ENCODE measurements at regions not wholly inside any gene's neighbourhood (a gene's known extent, or its start where the extent isn't known, plus 50 kb on each side); places are given as distances from the start of the nearest gene placed in this dataset.

DNA sequence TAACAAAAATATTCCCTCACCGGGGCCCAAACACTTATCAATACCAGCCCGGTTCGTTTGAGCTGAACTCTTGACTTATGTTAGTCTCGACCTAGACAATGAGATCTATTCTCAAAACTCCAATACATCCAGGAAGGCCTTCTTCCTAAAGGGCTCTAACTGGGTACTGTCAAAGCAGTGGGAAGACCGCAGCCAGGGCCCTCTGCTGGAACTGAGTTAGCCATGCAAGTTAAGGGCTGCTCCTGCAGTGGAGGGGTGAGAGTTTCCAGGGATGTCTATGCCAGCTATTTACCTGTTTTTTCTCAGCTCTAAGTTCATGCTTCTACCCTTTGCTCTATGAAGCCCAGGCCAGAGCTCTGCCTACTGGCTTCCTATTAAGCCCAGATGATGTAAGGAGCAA is 348.8 kb downstream of the GXYLT1 start:
- TF ChIP-seq, protein P1, sequence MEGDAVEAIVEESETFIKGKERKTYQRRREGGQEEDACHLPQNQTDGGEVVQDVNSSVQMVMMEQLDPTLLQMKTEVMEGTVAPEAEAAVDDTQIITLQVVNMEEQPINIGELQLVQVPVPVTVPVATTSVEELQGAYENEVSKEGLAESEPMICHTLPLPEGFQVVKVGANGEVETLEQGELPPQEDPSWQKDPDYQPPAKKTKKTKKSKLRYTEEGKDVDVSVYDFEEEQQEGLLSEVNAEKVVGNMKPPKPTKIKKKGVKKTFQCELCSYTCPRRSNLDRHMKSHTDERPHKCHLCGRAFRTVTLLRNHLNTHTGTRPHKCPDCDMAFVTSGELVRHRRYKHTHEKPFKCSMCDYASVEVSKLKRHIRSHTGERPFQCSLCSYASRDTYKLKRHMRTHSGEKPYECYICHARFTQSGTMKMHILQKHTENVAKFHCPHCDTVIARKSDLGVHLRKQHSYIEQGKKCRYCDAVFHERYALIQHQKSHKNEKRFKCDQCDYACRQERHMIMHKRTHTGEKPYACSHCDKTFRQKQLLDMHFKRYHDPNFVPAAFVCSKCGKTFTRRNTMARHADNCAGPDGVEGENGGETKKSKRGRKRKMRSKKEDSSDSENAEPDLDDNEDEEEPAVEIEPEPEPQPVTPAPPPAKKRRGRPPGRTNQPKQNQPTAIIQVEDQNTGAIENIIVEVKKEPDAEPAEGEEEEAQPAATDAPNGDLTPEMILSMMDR (IDR thresholded peaks at IDR 0.05; ENCODE audit: borderline replicate concordance, control extremely low read depth, extremely low read depth, insufficient read depth, missing control alignments): no peak
- in situ Hi-C loops (cut with MboI; ENCODE audit: low sequenced_read_pairs, unreplicated experiment): no loop called here
- no peak for DNase-seq (ENCODE audit: low spot score)

DNA sequence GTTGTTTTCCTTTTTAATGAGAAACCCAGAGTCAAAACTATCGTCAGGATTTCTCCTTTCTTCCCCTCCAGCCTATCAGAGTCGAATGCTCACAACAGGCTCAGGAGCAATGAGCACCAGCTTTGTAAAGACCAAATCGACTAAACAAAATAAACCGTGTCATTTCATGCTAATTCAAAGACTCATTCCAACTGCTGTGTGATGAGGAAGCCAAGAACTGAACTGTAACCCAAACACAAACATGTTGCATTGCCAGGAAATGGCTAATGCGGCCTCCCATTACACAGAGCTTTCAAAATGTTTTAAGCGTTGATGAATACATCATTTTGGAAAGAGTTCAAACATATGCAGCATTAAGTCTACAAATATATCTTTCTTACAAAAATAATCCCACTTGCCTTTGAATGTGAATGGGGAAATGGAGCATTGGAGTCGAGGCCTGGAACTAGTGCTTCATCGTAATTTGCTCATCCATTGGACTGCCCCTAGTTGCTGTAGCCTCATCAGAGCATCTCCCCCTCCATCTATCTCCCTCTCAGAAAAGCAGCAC is 349.5 kb downstream of the GXYLT1 start:
- DNase-seq (ENCODE audit: low spot score): no peak
- in situ Hi-C loops (cut with MboI; ENCODE audit: low sequenced_read_pairs, unreplicated experiment): no loop called here
- TF ChIP-seq, protein P1 (IDR thresholded peaks at IDR 0.05; ENCODE audit: borderline replicate concordance, control extremely low read depth, extremely low read depth, insufficient read depth, missing control alignments): no peak

DNA sequence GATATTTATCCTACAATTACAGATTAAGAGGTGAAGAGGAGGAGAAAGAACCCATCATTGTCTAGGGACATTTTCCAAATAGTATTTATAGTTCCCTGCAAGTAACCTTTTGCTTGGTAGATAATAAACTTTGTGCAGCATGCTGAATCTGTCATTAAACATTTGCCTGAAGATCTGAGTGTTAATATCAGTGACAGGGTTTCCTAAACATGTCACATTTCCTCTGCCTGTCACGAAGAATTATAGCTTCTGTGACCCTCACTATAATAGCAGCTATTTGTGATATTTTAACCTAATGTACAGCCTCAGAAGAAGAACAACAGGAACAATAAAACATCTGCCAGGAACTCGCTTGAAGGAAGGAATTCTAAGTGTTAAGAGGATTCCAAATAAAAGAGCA is 350.3 kb downstream of the GXYLT1 start:
- in situ Hi-C loops (cut with MboI; ENCODE audit: low sequenced_read_pairs, unreplicated experiment): no loop called here
- TF ChIP-seq, protein P1 (IDR thresholded peaks at IDR 0.05; ENCODE audit: borderline replicate concordance, control extremely low read depth, extremely low read depth, insufficient read depth, missing control alignments): no peak
- DNase-seq (ENCODE audit: low spot score): no peak

DNA sequence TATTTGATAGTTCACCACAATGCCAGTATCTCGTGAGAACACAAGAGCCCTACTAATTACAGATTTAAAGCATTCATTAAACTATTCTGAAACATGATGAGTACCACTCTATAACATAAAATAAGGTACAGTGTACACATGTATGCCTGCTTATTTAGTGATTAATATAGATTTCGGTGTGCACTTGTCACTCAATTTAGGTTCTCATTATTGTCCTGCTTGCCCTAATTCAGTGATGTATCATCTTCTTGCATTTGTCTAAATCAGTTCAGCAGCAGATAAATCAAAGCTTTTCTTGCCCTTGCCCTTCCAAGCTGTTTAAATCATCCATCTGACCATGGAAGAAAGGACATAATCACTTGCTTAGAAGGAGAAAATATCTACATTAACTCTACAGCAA is 359.7 kb downstream of the GXYLT1 start:
- TF ChIP-seq, protein P1 (IDR thresholded peaks at IDR 0.05; ENCODE audit: borderline replicate concordance, control extremely low read depth, extremely low read depth, insufficient read depth, missing control alignments): no peak
- in situ Hi-C loops (cut with MboI; ENCODE audit: low sequenced_read_pairs, unreplicated experiment): no loop called here
- DNase-seq (ENCODE audit: low spot score): no peak

DNA sequence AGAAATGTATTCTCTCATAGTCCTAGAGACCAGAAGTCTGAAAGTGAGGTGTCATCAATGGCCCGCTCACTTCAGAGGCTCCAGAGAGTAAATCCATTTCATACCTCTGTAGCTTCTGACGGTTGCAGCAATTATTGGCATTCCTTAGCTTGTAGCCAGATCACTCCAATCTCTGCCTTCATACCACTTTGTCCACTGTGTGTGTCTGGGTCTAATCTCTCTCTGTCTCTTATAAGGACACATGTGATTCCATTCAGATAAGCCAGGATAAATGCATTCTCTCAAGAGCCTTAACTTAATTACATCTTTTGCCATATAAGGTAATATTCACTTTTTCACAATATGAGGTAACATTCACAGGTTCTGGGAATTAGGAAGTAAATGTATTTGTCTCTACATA is 365.7 kb downstream of the GXYLT1 start:
- TF ChIP-seq, protein P1 (IDR thresholded peaks at IDR 0.05; ENCODE audit: borderline replicate concordance, control extremely low read depth, extremely low read depth, insufficient read depth, missing control alignments): no peak
- DNase-seq (ENCODE audit: low spot score): no peak
- in situ Hi-C loops (cut with MboI; ENCODE audit: low sequenced_read_pairs, unreplicated experiment): no loop called here

DNA sequence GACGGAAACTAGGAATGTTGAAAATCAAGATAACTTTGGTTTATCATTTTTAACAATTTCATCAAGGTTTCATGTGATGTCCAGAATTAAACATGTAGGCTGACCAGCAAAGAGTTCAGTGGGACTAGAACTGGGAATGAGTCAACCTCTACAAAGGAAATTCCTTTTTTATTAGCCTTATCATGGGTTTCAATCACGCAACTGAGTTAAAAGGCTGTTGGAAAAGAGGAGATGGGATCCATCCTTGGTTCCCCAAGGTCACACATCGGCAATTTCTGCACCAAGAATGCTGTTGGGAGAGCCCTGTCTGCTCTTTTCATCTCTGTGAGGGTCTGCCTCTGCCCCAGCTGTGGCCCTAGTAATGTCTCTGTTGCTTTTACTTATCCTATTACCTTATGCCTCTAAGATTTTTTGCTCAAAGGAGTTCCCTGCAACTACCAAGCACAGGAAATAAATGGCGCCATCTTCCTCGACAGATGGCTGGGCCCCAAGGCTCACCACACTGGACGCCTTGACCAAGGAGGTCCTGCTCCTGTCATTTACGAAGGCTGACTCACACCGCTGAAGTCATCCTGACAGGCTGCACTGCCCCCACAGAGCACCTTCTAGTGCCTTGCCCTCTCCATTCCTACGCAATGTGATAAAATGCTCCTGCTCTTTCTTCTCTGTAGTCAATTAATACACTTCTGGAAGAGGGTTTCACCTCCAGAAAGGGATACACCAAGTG is 367.4 kb downstream of the GXYLT1 start:
- no peak for DNase-seq (ENCODE audit: low spot score)
- TF ChIP-seq, protein P1 (IDR thresholded peaks at IDR 0.05; ENCODE audit: borderline replicate concordance, control extremely low read depth, extremely low read depth, insufficient read depth, missing control alignments): no peak
- in situ Hi-C loops (cut with MboI; ENCODE audit: low sequenced_read_pairs, unreplicated experiment): no loop called here

Measured in GM13976 (cell line).